ENCODE measurements at regions not wholly inside any gene's neighbourhood (a gene's known extent, or its start where the extent isn't known, plus 50 kb on each side); places are given as distances from the start of the nearest gene placed in this dataset.

DNA sequence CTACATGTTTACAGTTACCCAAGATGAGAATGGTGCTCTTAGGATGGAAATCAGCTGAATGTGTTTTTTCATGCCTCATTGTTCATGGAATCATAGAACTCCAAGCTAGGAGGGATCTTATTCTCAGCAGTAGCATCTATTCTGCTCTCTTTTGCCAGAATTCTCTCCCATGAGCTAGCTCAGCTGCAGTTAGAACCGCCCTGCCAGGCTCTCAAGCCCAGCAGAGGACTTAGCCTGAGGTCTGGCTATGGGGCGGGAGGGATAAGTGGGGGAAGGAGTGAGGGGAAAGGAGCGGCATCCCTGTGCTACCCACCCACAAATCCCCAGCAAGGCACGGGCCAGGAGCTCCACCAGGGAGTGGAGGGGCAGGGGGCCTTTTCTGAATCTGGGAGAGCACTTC lies 120.7 kb upstream of the PLXNA4 start:
- WGBS, 2 donors, result 39 to 57% methylated on average over 4 of the region's 4 CpGs
- Histone ChIP-seq H3K27ac (no peak overlapping the region), H3K9me3 (no peaks in the 10 kb centered on the region), H3K4me3 (no peak overlapping the region), H3K4me1 (no peaks in the 10 kb centered on the region), H3K36me3 (no peaks in the 10 kb centered on the region), H3K27me3 (peaks cover 0 to 11% (median 0%) of the 10 kb centered on the region in 4 donors)
- no peak for DNase-seq
- TF ChIP-seq POLR2A (IDR thresholded peaks at IDR 0.05), result no peak
- TF ChIP-seq, protein P1, sequence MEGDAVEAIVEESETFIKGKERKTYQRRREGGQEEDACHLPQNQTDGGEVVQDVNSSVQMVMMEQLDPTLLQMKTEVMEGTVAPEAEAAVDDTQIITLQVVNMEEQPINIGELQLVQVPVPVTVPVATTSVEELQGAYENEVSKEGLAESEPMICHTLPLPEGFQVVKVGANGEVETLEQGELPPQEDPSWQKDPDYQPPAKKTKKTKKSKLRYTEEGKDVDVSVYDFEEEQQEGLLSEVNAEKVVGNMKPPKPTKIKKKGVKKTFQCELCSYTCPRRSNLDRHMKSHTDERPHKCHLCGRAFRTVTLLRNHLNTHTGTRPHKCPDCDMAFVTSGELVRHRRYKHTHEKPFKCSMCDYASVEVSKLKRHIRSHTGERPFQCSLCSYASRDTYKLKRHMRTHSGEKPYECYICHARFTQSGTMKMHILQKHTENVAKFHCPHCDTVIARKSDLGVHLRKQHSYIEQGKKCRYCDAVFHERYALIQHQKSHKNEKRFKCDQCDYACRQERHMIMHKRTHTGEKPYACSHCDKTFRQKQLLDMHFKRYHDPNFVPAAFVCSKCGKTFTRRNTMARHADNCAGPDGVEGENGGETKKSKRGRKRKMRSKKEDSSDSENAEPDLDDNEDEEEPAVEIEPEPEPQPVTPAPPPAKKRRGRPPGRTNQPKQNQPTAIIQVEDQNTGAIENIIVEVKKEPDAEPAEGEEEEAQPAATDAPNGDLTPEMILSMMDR (IDR thresholded peaks at IDR 0.05), result no peak
- intact Hi-C loops (cut with DNase I), result no loop called here

DNA sequence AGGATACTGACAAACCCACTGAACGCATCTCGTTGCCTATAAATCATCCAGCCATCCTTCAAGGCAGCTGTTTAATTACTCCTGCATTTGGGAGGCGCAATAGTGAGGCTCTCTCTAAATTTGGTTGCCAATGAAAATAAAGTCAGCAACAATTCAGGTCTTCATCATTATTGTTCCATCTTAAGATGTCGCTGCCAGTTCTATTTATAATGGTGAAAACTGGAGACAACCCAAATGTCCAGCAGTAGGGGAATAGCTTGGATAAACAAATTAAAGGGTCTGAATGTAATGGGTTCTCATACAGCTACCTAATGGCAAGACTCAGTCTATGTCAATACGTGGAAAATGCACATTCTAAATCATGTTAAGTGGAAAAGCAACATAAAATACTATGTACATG lies 120.1 kb upstream of the PLXNA4 start:
- Histone ChIP-seq H3K9me3 (no peaks in the 10 kb centered on the region), H3K4me3 (no peak overlapping the region), H3K27ac (no peak overlapping the region), H3K36me3 (no peaks in the 10 kb centered on the region), H3K27me3 (peaks cover 0 to 11% (median 0%) of the 10 kb centered on the region in 4 donors), H3K4me1 (no peaks in the 10 kb centered on the region)
- 73 to 78% methylated on average over 5 of the region's 5 CpGs for WGBS, 2 donors
- TF ChIP-seq, protein P1 (IDR thresholded peaks at IDR 0.05), result no peak
- no peak for TF ChIP-seq POLR2A (IDR thresholded peaks at IDR 0.05)
- intact Hi-C loops (cut with DNase I), result no loop called here
- no peak for DNase-seq

DNA sequence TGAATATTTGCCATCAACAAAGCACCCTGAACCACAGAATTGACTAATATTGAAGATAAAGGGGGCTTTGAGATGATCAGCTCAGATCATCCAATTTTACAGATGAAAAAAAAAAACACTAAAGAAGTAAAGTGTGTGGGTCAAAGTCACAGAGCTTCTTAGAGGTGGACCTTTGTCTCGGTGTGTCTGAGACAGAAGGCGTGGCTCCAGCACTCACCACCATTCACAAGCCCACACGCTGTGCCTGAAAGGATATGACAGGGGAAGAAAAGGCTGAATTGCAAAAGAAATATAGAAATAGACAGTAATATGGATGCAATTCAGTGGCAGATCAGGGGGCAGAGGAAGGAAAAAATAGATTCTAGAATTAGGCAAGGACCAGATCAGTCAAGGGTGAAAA lies 114.9 kb upstream of the PLXNA4 start:
- H3K27me3 ChIP-seq, result peaks cover 0 to 8% (median 0%) of the 10 kb centered on the region in 4 donors
- WGBS, 2 donors, result 68 to 73% methylated on average over 3 of the region's 3 CpGs

DNA sequence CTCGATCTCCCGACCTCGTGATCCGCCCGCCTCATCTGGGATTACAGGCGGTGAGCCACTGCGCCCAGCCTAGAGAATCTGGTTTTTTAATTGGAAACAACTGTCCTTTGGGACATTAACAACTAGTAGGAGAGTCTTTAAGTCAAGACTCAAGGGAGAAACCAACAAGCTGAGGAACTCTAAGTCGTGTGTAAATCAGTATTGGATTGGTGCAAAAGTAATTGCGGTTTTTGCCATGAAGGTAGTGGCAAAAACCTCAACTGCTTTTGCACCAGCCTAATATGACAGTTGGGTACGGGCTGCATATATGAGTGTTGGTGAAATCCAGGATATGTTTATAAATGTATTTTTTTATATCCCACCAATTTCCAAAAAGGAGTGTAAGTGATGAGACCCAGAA lies 113.9 kb upstream of the PLXNA4 start:
- Histone ChIP-seq H3K9me3 (no peaks in the 10 kb centered on the region), H3K27me3 (peaks cover 0 to 11% (median 0%) of the 10 kb centered on the region in 4 donors), H3K27ac (no peak overlapping the region), H3K4me1 (no peaks in the 10 kb centered on the region), H3K4me3 (no peak overlapping the region), H3K36me3 (no peaks in the 10 kb centered on the region)
- WGBS, 2 donors, result 91 to 95% methylated on average over 9 to 10 of the region's 10 CpGs
- intact Hi-C loops (cut with DNase I), result no loop called here
- DNase-seq, result no peak
- TF ChIP-seq POLR2A (IDR thresholded peaks at IDR 0.05), result no peak
- TF ChIP-seq, protein P1 (IDR thresholded peaks at IDR 0.05), result no peak

More for the DNA sequence above, 114.9 kb upstream of the PLXNA4 start:
- H3K4me1 ChIP-seq, result no peaks in the 10 kb centered on the region
- no peaks in the 10 kb centered on the region for H3K36me3 ChIP-seq
- intact Hi-C loops (cut with DNase I), result no loop called here
- H3K4me3 ChIP-seq, result no peak overlapping the region
- no peaks in the 10 kb centered on the region for H3K9me3 ChIP-seq
- TF ChIP-seq POLR2A (IDR thresholded peaks at IDR 0.05), result no peak
- TF ChIP-seq, protein P1 (IDR thresholded peaks at IDR 0.05), result no peak
- no peak for DNase-seq
- H3K27ac ChIP-seq, result no peak overlapping the region

DNA sequence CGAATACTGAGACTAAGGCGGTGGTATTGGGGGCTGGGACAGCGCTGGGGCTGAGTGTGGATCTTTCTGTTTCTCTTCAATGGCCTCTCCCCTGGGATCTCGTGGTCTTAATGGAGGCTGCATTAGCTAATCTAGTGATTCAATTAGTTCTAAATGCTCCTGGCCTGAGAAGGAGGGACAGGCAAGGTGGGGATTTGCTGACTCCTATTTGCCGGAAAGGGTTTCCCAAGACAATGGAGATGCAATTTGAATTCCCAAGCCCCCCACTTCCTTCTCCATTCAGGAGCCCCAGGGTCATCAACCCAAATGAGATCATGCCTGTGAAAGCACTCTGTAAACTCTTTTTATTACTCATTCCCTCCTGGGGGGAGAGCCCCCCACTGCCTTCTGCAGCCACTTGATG lies 111.7 kb upstream of the PLXNA4 start:
- H3K36me3 ChIP-seq, result no peaks in the 10 kb centered on the region
- no peaks in the 10 kb centered on the region for H3K4me1 ChIP-seq
- H3K9me3 ChIP-seq, result no peaks in the 10 kb centered on the region
- DNase-seq, result no peak
- H3K4me3 ChIP-seq, result no peak overlapping the region
- peaks cover 0 to 4% (median 0%) of the 10 kb centered on the region in 4 donors for H3K27me3 ChIP-seq
- intact Hi-C loops (cut with DNase I), result no loop called here
- 66 to 73% methylated on average over 5 of the region's 5 CpGs for WGBS, 2 donors
- TF ChIP-seq POLR2A (IDR thresholded peaks at IDR 0.05), result no peak
- TF ChIP-seq, protein P1 (IDR thresholded peaks at IDR 0.05), result no peak
- H3K27ac ChIP-seq, result no peak overlapping the region

Data from esophagus squamous epithelium (tissue), 5 donors.